Dedifferentiated amniotic fluid mesenchymal stem cell (primary cell): ENCODE measurements at regions not wholly inside any gene's neighbourhood (a gene's known extent, or its start where the extent isn't known, plus 50 kb on each side); places are given as distances from the start of the nearest gene placed in this dataset.

Source experiments
- DNase-seq: peaks from one replicate; pipeline ENCODE4 v3.0.0-alpha.2; 2016; ENCODE audit errors: extremely low spot score

DNA sequence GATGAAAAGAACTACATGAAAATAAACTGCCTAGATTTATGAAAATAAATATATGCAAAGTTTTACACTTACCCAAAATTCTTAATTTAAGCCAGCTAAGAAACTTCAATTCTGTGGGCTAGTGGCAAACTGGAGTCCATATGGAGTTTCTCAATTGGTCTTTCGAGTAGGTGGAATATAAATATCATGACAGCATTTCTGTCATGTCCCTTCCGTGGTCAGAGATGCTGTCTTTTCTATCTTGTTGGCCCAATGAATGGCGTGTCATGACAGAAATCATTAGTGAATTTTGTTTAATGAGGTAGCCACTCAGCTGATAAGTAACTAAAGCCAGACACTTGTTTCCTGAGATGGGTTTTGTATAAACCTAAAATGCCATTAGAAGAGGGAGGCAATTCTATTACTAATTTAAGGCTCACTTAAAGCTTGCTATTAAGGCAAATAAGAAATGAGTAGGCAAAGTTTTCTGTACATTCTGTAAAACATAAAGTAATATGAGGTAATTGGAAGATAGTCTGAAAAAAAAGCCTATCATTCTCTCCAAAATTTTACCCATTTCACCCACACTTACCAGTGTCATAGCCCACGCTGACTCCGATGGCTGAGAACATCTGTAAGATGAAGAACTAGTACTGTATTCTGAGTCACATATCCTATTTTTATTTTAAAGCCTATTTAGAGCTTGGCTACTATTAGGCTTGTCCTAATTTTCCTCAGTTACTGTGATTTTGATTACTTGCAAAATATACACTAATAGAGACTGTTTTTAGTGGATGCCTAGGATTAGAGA is 419.3 kb upstream of the MEF2C start:
- no peak for DNase-seq

DNA sequence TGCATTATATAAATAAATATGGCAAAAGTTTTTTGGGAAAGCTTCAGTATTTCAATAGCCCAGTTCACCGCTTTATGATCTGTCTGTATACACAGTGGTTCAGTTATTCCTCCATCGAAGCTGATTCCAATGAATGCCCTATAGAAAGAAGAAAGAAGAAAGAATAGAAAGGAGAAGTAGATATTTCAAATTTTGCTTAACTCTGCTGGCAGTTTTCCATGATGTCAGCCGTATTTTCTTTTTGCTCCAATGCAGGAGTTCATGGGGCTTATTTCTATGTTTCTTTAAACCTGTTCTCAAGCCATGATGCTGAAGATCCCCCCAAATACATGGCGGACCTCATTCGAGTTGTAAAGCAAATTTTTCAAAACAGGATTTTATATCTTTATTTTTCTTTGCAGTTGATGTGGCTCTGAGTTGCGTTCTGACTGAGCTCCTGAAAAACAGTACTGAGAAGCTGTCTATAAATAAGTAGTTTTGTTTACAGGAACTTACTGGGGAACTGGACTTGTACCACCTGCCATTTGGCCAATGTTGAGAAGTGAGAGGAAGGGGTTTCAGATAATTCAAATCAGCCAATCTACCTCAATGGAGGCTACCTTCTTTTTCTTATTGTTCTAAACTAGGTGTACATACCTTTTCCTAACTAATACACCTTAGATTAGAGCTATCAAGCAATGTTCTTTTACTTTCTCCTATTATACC is 418.5 kb upstream of the MEF2C start:
- DNase-seq = no peak

DNA sequence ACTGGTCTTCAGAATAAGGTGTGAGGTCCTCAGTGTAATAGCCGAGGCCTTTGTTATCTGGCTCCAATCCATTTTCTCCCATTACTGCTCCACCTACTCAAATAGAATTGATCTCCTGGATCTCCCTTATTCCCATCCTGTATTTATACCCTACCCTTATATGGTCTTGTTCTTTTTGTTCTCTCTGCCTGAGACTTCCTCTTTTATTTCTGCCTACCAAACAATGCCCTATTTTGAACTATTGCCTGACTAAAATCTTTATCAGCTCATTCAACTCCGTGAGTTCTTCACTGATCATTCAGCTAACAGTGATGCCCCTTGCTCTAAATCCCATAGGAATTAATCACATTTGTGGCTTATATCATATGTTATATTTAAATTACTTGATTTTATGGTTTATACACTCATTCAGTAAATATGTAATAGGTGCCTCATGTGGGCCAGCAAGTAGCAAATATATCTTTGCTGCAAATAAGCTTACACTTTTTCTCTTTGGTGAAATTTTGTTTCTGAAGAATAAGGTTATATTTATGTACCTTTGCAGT is 417.5 kb upstream of the MEF2C start:
- no peak for DNase-seq

DNA sequence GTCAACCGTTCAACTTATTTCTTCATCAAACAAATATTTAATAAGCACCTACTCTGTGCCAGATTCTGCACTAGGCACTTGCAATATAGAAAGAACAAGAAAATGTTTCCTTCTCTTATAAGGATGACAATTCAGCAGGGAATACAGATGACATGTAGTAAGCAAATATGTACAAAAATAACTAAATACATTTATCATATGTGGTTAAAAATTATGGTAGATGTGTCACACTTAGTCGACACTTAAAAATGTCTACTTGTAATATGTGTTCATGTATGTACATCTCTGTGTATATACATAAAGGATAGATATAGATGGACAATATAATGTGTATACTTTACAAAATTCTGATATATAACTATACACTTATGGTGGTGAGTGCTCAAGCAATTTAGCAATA is 417.0 kb upstream of the MEF2C start:
- DNase-seq = no peak

DNA sequence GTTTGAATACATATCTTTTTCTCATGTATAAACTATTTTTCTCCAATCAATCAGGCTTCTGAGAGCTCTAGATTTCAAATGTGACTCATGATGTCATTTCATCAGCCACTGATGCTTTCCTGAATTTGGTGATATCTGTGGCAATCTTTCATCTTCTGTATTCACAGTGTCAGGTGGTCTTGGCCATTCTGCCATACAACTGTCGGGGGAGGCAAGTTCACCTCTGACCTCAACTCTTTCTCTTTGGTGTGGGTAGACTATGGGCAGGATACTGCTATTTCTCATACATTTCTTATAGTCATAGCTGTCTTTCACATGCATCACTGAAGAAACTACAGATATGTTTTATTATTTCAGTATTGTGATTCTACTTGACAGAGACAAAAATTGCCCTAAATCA is 414.1 kb upstream of the MEF2C start:
- no peak for DNase-seq

DNA sequence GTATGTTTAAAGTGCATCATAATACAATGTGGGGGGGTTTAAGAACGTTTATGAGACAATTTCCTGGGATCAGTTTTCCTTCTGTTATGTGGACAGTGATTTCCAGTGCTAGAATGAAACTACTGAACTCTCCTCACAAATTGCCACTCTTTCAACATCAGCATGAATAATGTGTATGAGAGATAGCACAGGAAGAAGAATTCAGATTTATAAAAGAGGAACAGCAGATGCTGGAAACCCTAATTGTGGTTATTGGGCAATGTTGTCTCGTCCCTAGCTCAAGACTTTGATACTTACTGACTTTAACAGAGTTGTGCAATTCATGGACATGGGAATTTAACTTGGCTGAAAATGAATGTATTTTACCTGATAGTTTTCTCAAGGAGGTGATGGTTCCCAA is 410.8 kb upstream of the MEF2C start:
- no peak for DNase-seq

DNA sequence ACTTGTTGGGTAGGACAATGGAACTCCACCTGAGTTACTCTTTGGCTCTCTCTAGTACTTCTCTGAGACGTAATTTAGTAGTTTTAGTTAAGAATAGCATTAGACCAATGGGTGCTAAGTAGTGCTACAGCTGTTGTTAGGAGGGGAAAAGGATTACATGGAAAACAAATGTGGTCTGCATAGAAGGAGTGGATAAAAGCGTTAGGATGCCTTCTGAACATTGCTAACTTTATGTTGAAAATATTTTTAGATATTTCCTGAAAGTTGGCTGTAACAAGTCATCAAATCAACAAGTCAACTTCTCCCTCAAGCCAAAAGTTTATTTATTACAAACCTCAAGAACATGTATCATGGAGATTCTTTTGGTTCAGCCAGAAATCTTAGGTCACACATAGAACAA is 409.5 kb upstream of the MEF2C start:
- DNase-seq = no peak

DNA sequence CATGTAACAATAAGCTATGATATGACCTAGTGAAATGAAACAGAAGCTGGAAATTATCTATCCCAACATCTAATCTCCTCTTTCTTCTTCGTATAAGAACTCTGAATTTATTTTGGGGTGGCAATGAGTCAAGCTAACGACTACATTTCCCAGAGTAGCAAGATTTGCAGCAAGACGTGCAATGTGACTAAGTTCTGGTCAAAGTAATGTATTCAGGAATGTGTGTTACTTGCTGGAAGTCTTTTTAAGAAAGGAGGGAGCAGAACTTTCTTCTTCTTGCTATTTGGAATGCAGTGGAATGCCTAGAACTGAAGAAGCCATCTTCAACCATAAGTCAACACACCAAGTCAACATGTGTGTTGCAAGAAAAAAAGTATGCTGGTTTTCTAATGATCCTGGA is 406.6 kb upstream of the MEF2C start:
- peak; percentile 48 for DNase-seq

DNA sequence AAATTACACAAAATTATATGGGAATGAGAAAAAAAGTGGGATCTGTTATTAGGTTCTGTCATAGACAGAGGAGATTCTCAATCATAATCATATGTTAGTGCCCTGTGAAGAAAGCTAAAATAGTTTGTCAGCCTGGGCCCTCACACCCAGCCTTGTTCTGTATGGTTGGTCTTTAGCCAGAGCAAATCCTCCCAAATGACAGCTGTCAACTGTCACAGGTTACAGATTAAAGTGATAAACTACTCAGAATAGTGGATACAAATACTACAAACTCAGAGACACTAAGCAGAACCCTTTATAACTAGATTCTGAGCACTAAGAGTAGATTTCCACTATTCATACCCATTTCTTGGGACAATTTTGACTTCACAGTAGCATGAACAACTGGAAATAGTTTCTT is 405.0 kb upstream of the MEF2C start:
- no peak for DNase-seq

DNA sequence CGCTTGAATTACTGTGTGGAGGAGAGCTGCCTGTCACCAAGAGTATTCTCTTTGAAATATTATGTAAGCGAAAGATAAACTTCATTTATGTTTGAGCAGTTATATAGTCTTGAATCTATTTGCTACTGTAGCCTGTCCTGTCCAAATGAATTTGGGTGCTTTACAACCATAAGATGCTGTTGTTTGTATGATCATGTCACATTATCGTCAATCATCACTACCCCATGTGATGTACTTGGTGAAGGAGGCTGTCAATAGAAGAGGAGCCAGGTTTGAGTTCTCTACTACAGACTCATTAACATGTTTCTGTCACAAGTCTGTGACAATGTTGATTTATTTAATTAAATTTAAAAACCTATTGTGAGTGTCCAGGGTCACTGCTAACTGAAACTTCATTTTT is 403.3 kb upstream of the MEF2C start:
- DNase-seq = no peak

DNA sequence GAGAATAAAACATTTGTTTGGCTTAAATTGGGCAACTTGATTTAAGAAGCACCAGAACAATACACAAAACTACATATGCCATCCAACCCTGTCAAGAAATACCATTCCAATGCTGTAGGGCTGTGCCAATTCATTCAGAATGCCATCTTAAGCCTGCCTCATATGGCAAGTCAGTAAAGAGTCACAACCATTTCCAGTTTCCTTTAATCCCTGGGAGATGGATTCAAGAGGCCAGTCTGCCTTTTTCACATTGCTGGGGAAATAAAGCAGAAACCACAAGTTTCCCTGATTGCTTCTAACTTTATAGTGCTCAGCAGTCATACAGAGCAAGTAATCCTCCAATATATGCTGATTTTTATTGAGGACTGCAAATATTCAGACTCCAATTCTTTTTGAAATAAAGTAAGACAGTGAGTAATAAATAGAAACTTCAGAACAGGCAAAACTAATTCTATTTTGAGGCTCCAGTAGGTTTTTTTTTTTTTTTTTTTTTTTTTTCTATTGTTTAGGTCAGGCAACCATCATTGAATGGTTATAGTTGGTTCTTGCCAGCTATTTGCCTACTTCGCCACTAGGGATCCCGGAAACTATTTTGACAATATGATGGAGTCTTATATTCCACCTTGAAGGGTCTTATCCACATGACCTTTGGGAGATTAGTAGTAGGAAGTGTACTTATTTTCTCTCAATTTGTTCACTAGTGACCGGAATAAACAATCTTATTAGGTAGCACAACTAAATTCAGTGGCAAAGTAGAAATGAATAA is 400.9 kb upstream of the MEF2C start:
- no peak for DNase-seq

DNA sequence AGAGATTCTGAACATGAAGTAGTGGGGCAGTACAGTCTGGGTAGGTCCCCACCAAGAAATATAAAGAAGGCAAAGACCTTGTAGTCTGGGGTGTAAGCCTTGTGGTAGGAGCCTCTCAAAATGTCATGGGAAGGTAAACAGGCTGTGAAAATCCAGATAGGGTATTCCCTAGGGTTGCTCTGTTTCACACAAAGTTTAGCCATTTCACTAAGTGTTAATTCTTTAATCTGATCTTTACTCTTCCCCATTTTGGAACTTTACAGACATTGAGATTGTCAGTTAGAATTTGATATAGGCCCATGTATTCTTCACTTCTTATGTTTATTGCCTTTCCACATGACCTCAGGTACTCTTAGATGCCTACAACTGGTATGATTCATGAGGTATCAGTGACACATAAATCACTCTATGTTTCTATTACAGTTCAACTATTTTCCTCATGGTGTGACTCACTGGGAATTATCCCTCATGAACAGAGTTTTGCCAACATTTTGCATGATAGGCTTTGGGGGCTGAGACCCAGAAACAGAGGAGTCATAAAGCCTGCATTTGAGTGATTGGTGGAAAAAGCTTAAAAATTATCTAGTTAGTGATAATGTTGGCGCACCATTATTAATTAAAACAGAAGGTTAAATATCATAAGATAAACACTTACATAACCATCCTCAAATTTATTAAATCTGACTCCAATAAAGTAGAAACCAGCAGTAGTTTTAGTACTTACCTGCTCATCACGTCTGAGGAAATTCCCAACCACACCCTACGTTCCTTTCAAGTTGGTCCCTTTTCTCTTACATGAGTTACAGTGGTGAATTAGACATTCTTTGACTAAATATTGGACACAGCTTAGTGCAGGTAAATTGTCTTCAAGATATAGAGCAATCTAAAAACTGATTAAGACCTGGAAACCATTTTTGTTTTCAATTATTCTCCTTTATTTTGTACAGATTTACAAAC is 399.8 kb upstream of the MEF2C start:
- peak; percentile 23 for DNase-seq

DNA sequence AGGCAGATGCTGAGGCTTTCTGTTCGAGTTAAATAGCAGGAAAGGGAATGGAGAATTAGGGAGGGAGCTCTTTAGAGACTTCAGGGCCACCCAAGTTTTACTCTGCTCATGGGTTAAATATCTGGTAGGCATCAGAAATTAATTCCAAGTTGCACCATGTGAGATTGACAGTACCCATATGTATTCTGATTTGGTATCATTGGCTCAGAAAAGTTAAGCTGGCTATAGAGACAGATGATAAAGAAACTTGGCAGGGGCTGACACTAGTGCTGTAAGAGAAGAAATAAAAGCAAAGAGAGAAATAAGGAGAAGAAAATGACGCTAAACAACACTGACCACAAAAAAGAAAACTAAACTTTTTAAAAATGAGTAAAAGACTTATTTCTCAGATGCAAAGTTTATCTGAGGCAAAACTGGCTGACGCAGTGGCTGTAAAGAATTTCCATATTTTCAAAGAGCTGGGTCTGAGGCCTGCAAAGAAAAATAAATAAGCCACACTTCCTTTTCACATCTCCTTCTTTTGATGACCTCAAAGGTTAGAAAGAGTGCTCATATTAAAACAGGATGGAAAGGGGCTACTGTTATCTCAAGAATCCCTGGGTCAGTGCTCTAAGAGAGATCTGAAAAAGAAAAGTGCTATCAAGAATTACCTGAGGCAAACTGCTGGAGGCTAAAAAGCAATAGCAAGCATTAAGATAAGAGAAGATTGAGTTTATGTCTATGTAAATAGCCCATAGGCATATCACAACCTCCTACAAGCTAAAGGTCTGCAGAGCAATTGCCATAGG is 399.0 kb upstream of the MEF2C start:
- DNase-seq = no peak

DNA sequence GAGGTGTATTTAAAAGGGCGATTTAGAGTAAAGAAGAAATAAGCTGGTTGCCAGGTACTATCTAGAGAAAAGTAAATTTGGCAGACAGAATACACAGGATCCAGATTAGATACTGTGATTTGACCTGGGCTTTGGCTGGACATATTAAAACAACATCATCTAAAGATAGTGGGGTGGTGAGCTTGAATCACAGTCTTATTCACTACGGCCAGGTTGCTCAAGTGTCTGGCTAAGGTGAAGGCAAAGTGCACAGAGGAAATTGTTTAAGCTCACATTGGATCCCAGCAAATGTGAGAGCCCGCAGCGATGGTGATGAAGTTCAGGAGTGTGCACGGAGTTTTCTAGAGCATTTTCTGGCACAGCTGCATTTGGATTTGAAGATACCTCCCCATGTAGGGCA is 398.2 kb upstream of the MEF2C start:
- no peak for DNase-seq

DNA sequence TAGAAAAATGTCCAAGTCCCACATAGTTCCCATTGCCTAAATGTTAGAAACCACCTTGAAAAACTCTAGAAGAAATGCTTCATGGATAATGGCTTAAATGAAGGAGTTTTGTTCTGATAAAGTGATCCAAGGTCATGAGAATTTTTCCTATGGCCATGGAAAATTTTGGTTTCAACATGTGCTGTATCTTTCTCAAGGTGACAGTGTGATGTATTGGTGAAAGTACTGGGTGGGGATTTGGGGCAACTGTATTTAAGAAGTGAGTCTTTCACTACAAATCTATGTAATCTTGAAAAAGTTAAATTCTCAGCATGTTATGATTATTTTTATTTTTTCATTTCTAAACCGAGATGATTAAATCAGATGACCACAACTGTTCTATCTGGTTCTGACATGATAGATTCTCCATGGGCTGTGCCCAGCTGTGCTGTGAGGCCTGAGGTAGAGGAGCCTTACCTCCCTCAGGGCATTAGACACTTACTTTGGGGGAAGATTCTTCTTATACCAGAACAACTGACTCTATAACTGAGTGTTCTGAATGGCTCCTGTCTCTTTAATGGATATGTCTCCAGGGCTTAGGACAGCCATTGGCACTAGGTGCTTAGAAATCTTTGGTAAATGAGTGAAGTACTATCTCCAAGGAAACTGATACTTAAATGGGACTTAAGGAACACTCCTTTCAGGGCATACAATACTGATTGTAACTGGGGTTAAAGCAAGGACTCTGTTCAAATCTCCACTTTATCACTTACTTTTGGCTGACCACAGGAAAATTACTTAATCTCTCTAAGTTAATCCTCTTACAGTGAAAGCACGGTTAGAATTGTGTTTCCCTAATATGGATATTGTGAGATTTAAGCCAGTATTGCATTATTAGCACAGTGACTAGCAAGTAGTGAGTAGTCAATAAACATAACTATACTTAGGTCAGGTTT is 397.4 kb upstream of the MEF2C start:
- DNase-seq = no peak

DNA sequence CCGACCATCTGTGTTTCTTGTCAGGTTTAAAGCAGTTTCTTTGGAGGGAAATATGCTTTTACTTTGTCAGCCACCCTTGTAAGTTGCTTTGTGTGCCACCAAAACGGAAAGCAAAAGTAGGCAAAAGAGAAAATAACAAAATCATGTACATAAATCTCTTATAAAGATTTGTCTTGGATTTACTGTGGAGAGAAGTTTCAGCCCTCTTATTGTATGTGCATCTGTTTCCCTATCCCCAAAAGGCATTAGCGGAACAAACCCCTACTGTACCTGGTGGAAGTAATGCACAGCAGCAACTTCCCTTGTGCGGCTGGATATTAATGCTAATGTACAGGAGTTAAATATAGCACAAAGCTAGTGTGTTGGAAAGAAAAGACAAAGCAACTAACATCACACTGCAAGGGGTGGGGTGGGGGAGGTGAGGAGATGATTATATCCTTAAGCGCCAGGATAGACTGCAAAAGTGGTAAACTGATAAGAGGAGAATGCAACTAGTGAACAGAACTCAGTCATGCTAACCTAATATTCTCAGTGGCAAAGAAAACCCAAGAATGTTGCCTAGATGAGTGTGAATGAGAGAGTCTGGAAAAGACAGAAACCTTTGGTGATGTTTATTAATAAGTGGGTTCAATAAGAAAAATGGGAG is 396.5 kb upstream of the MEF2C start:
- no peak for DNase-seq

DNA sequence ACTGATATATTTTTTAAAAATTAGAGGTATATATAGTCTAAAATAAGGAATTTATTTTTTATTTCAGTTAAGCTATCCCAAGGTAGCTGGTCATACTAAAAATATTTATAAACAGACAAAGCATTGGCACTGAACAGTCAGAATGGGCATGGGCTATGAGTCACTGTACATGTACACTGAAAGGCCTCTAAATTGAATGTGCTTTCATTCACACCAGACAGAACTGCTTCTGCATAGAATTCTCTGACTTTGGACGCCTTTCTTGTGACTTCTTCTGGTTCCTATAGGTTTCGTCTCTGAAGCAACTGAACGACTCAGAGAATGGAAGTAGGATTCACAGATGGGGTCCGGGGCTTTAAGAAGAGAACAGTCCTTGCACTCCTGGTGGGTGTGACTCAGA is 394.8 kb upstream of the MEF2C start:
- DNase-seq = no peak

DNA sequence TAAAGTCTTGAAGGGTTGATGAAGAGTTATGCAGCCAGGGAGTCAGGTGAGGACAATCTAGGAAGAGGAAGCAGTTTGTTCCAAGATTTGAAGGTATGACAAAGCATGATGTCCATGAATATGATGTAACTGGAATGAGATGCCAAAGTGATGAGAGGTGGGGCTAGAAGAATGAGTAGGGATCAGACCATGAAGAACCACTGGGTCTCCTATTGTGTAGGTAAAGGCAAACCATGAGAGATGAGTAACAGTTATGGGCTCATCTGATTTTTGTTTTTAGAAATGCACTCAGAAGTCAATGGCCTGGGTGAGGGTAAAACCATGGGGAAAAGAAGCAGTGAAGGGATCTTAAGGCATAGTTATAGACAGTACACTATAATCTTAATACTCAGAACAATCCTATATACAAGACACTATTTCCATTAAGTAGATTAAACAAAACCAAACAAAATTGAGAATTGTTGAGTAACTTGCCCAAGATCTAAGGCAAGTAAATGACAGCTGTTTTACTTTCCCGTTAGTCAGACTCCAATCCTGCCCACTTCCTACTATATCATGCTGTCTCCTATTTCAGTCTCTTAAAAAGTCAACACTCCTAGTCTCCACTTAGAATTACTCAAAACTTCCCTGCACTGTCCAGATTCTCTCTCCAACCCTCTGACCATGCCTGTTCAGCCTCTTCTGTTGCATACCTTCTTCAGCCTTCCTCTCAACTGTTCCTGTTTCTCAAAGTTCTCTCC is 393.8 kb upstream of the MEF2C start:
- DNase-seq = peak; percentile 22
